ENCODE measurements at regions not wholly inside any gene's neighbourhood (a gene's known extent, or its start where the extent isn't known, plus 50 kb on each side); places are given as distances from the start of the nearest gene placed in this dataset.

- Histone ChIP-seq H3K4me3 (replicated peaks in 1 of 2; ENCODE audit: low read depth in 1 of 2, low read length in 2 of 2) (no peak overlapping the region), H3K9me3 (ENCODE audit: control insufficient read depth in 1 of 2, insufficient read depth in 1 of 2, low read depth in 1 of 2, low read length in 2 of 2) (no peaks in the 10 kb centered on the region), H3K27me3 (ENCODE audit: insufficient read depth, low read length) (no peaks in the 10 kb centered on the region), H2AFZ (ENCODE audit: low read depth, low read length, poor library complexity, severe bottlenecking) (no peak overlapping the region), H3K79me2 (ENCODE audit: insufficient read depth, low read length) (no peaks in the 10 kb centered on the region), H3K4me2 (ENCODE audit: low read length) (no peak overlapping the region), H4K20me1 (ENCODE audit: insufficient read depth) (no peaks in the 10 kb centered on the region), H3K27ac (ENCODE audit: low read depth, low read length) (no peak overlapping the region), H3K9me2 (ENCODE audit: insufficient read depth) (no peaks in the 10 kb centered on the region), H3K4me1 (ENCODE audit: control insufficient read depth in 1 of 2, insufficient read depth in 2 of 2, low read length in 2 of 2) (peaks cover 9 to 15% of the 10 kb centered on the region in 2 experiments), H3K36me3 (ENCODE audit: control insufficient read depth in 1 of 2, insufficient read depth in 2 of 2, low read length in 2 of 2) (no peaks in the 10 kb centered on the region), H3K9ac (ENCODE audit: low read length) (no peak overlapping the region)
- ChIA-PET RAD21 (ENCODE audit: low non-redundant PET in 1 of 2, low total read pairs in 2 of 2, uncharacterized antibody in 2 of 2, unreplicated experiment in 2 of 2) (no interaction called here), POLR2A (no interaction called here), CTCF (no interaction called here)
- TF ChIP-seq ZFX (IDR thresholded peaks at IDR 0.05) (no peak), CTCF (IDR thresholded peaks at IDR 0.05 in 2 of 3, conservative IDR thresholded peaks at IDR 0.05 in 1 of 3; ENCODE audit: borderline replicate concordance in 1 of 3, insufficient read depth in 1 of 3, low read depth in 2 of 3, low read length in 2 of 3) (no peak), POLR2AphosphoS5 (IDR thresholded peaks at IDR 0.05; ENCODE audit: low read depth, low read length) (no peak), EZH2phosphoT487 (IDR thresholded peaks at IDR 0.05; ENCODE audit: borderline replicate concordance) (no peak), CBX3 (IDR thresholded peaks at IDR 0.05; ENCODE audit: low read depth) (no peak), CEBPB (IDR thresholded peaks at IDR 0.05; ENCODE audit: low read depth) (no peak), SIN3A (IDR thresholded peaks at IDR 0.05; ENCODE audit: low read depth) (no peak), SP1 (IDR thresholded peaks at IDR 0.05; ENCODE audit: low read depth) (no peak), RAD21 (IDR thresholded peaks at IDR 0.05; ENCODE audit: low read depth) (no peak), ELF1 (IDR thresholded peaks at IDR 0.05; ENCODE audit: borderline replicate concordance, low read depth) (no peak), EZH2 (IDR thresholded peaks at IDR 0.05) (no peak)
- TF ChIP-seq, protein P1, sequence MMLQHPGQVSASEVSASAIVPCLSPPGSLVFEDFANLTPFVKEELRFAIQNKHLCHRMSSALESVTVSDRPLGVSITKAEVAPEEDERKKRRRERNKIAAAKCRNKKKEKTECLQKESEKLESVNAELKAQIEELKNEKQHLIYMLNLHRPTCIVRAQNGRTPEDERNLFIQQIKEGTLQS (IDR thresholded peaks at IDR 0.05): no peak
- TF ChIP-seq, protein P2, sequence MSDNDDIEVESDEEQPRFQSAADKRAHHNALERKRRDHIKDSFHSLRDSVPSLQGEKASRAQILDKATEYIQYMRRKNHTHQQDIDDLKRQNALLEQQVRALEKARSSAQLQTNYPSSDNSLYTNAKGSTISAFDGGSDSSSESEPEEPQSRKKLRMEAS (IDR thresholded peaks at IDR 0.05): no peak
- intact Hi-C loops (cut with micrococcal nuclease): no loop called here
- no peak for ATAC-seq
- no TSS peak for BruUV-seq (replicated peaks)
- no peak for DNase-seq (ENCODE audit: low read depth, low spot score)
Measured at GRCh38 chr4:11301075-11301660, 127.5 kb downstream of the HS3ST1 start.
